Endothelial cell (in vitro differentiated cells): ENCODE measurements at regions not wholly inside any gene's neighbourhood (a gene's known extent, or its start where the extent isn't known, plus 50 kb on each side); places are given as distances from the start of the nearest gene placed in this dataset.

Source experiments
- DNase-seq: peaks from one replicate; pipeline ENCODE4 v3.0.0; 2021; ENCODE audit warnings: low spot score
- H3K27ac Mint-ChIP-seq: one replicate; pipeline ENCODE4 v1.8.0; 2021; ENCODE audit warnings: mixed read lengths, inconsistent platforms; ENCODE audit not compliant: unreplicated experiment
- H3K27me3 Mint-ChIP-seq: one replicate; pipeline ENCODE4 v1.8.0; 2021; ENCODE audit warnings: mild to moderate bottlenecking, moderate library complexity, mixed read lengths, inconsistent platforms; ENCODE audit not compliant: unreplicated experiment
- H3K36me3 Mint-ChIP-seq: one replicate; pipeline ENCODE4 v1.8.0; 2021; ENCODE audit warnings: mild to moderate bottlenecking, low read depth, mixed read lengths, inconsistent platforms; ENCODE audit not compliant: unreplicated experiment
- H3K4me1 Mint-ChIP-seq: one replicate; pipeline ENCODE4 v1.8.0; 2021; ENCODE audit warnings: mild to moderate bottlenecking, mixed read lengths, inconsistent platforms; ENCODE audit not compliant: unreplicated experiment
- H3K4me3 Mint-ChIP-seq: one replicate; pipeline ENCODE4 v1.8.0; 2021; ENCODE audit warnings: mild to moderate bottlenecking, mixed read lengths, inconsistent platforms; ENCODE audit not compliant: unreplicated experiment
- H3K9me3 Mint-ChIP-seq: one replicate; pipeline ENCODE4 v1.8.0; 2021; ENCODE audit warnings: mixed read lengths, inconsistent platforms; ENCODE audit not compliant: unreplicated experiment
- TF ChIP-seq, protein P1 (sequence below): fragments of 200-600 bp; sonication (generic); IDR thresholded peaks from one replicate; pipeline ENCODE4 v1.5.0; 2021; ENCODE audit warnings: antibody characterized with exemption; ENCODE audit not compliant: unreplicated experiment

GRCh38 chr2:128636802-128637147 is 318.1 kb upstream of the HS6ST1 start:
- H3K36me3 Mint-ChIP-seq: no peaks in the 10 kb centered on the region
- DNase-seq: no peak
- TF ChIP-seq, protein P1, sequence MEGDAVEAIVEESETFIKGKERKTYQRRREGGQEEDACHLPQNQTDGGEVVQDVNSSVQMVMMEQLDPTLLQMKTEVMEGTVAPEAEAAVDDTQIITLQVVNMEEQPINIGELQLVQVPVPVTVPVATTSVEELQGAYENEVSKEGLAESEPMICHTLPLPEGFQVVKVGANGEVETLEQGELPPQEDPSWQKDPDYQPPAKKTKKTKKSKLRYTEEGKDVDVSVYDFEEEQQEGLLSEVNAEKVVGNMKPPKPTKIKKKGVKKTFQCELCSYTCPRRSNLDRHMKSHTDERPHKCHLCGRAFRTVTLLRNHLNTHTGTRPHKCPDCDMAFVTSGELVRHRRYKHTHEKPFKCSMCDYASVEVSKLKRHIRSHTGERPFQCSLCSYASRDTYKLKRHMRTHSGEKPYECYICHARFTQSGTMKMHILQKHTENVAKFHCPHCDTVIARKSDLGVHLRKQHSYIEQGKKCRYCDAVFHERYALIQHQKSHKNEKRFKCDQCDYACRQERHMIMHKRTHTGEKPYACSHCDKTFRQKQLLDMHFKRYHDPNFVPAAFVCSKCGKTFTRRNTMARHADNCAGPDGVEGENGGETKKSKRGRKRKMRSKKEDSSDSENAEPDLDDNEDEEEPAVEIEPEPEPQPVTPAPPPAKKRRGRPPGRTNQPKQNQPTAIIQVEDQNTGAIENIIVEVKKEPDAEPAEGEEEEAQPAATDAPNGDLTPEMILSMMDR: no peak
- H3K4me1 Mint-ChIP-seq: peaks cover 23% of the 10 kb centered on the region
- peaks cover 3% of the 10 kb centered on the region for H3K27me3 Mint-ChIP-seq
- H3K9me3 Mint-ChIP-seq: no peaks in the 10 kb centered on the region
- no peak overlapping the region for H3K4me3 Mint-ChIP-seq
- H3K27ac Mint-ChIP-seq: no peak overlapping the region

- TF ChIP-seq, protein P1: no peak
- no peak for DNase-seq
Measured at GRCh38 chr2:128637481-128638155, 318.9 kb upstream of the HS6ST1 start.

DNA sequence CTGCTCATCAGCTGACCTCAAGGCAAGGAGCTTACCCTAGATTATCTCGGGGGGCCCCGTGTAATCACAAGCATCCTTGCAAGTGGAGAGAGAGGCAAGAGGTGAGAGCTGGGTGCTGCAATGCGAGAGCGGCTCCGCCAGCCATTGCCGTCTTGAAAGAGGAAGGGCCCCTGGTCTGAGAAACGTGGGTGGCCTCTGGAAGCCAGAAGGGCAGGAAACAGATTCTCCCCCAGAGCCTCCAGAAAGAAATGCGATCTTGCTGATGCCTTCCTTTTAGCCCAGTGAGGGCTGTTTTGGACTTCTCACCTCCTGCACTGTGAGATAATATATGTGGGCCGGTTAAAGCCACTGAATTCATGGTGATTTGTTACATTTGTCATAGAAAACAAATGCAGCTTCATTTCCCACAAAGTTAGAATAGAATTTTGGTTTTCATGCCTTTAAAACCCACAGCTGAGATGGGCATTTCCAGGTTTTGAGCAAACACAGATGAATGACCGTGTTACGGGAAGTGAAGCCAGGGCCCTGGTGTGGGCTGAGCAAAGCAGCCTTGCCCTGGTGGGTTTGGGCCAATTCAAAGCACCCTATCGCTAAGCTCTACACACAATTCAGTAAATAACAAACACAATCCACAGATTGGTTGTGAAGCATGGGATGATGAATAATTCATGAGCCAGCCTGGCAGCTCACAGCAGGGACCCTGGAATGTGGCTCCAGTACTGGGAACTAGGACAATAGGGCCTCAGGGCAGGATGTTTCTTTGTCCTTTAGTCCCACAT is 319.9 kb upstream of the HS6ST1 start:
- TF ChIP-seq, protein P1: no peak
- H3K27ac Mint-ChIP-seq: peak overlapping the region; percentile 90
- H3K4me1 Mint-ChIP-seq: peaks cover 23% of the 10 kb centered on the region
- peaks cover 4% of the 10 kb centered on the region for H3K27me3 Mint-ChIP-seq
- no peaks in the 10 kb centered on the region for H3K36me3 Mint-ChIP-seq
- DNase-seq: peak; percentile 29
- no peaks in the 10 kb centered on the region for H3K9me3 Mint-ChIP-seq
- H3K4me3 Mint-ChIP-seq: no peak overlapping the region

More at GRCh38 chr2:128637481-128638155, 318.9 kb upstream of the HS6ST1 start:
- peak overlapping the region; percentile 42 for H3K27ac Mint-ChIP-seq
- no peak overlapping the region for H3K4me3 Mint-ChIP-seq
- no peaks in the 10 kb centered on the region for H3K9me3 Mint-ChIP-seq
- H3K36me3 Mint-ChIP-seq: no peaks in the 10 kb centered on the region
- peaks cover 23% of the 10 kb centered on the region for H3K4me1 Mint-ChIP-seq
- H3K27me3 Mint-ChIP-seq: peaks cover 4% of the 10 kb centered on the region

DNA sequence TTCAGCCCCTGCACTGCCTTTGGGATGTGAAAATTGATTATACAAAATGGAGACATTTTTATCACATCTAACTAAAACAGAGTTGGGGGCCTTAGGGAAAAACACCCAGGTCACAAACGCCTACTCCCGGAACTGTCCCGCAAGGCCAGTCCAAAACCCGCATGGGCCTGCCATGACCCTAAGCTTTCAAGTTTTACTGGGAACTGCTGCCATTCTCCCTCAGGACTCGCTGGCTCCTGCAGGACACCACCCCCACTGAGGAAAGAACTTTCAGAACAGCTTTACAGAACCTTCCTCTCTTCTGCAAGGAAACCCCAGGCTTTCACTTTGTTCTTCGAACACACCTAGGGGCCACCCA is 320.4 kb upstream of the HS6ST1 start:
- peak overlapping the region; percentile 90 for H3K27ac Mint-ChIP-seq
- H3K4me1 Mint-ChIP-seq: peaks cover 23% of the 10 kb centered on the region
- no peak for DNase-seq

GRCh38 chr2:128639693-128640092 is 321.0 kb upstream of the HS6ST1 start:
- no peak for DNase-seq
- Mint-ChIP-seq H3K4me1 (peaks cover 23% of the 10 kb centered on the region), H3K9me3 (no peaks in the 10 kb centered on the region), H3K4me3 (no peak overlapping the region), H3K27me3 (peaks cover 4% of the 10 kb centered on the region), H3K27ac (peak overlapping the region; percentile 90), H3K36me3 (no peaks in the 10 kb centered on the region)
- TF ChIP-seq, protein P1: no peak

More for the DNA sequence above, 320.4 kb upstream of the HS6ST1 start:
- H3K27me3 Mint-ChIP-seq: peaks cover 4% of the 10 kb centered on the region
- TF ChIP-seq, protein P1: no peak
- H3K9me3 Mint-ChIP-seq: no peaks in the 10 kb centered on the region
- H3K36me3 Mint-ChIP-seq: no peaks in the 10 kb centered on the region
- H3K4me3 Mint-ChIP-seq: no peak overlapping the region
